VCaP (cell line): ENCODE measurements at regions not wholly inside any gene's neighbourhood (a gene's known extent, or its start where the extent isn't known, plus 50 kb on each side); places are given as distances from the start of the nearest gene placed in this dataset.
"Not testable (repeated sequence)": the region's sequence is repeated elsewhere in the genome, so short reads cannot be mapped to it uniquely, and the experiment has no call there.

ENCODE experiments used
- H3K27ac ChIP-seq: fragments of 450-650 bp; 2 replicates; pipeline ENCODE4 v1.5.1; 2017
- CTCF ChIP-seq: fragments of 450-650 bp; conservative IDR thresholded peaks from 2 replicates; pipeline ENCODE4 v1.5.1; 2017; ENCODE audit warnings: mild to moderate bottlenecking, moderate library complexity

DNA sequence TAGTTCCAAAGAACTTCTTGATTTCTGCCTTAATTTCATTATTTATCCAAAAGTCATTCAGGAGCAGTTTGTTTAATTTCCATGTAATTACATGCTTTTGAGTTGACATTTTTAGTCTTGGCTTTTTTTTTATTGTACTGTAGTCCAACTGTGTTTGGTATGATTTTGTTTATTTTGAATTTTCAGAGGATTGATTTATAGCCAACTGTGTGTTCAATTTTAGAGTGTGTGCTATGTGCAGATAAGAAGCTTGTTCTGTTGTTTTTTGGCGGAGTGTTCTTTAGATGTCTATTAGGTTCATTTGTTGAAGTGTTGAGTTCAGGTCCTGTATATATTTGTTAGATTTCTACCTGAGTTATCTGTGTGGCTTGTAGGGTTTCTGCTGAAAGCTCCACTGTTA is 533.6 kb downstream of the TRAM1L1 start:
- H3K27ac ChIP-seq = no peak overlapping the region
- no peak for TF ChIP-seq CTCF

- TF ChIP-seq CTCF = no peak
- H3K27ac ChIP-seq = no peak overlapping the region
Measured at GRCh38 chr4:116547632-116548031, 537.7 kb downstream of the TRAM1L1 start.

DNA sequence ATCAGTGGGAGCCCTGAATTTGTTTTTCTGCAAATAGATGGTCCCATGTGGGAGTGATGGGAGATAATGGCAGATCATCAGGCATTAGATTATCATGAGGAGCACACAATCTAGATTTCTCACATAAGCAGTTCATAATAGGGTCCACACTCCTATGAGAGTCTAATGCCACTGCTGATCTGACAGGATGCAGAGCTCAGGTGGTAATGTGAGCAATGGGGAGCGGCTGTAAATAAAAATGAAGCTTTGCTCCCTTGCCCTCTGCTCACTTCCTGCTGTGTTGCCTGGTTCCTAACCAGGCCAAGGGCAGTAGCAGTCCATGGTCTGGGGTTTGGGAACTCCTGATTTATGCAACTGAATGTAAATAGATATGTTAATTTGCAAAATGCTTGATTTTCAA is 538.6 kb downstream of the TRAM1L1 start:
- no peak for TF ChIP-seq CTCF
- no peak overlapping the region for H3K27ac ChIP-seq

GRCh38 chr4:116544946-116545345 is 540.4 kb downstream of the TRAM1L1 start:
- H3K27ac ChIP-seq = no peak overlapping the region
- no peak for TF ChIP-seq CTCF

DNA sequence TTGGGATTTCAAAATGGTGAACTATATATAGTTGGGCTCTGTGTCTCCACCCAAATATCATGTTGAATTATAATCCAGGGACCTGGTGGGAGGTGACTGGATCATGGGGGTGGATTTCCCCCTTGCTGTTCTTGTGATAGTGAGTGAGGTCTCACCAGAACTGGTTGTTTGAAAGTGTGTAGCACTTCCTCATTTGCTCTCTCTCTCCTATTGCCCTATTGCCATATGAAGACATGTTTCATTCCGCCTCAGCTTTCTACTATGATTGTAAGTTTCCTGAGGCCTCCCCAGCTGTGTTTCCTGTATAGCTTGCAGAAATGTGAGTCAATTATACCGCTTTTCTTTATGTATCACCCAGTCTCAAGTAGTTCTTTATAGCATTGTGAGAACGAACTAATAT is 545.6 kb downstream of the TRAM1L1 start:
- TF ChIP-seq CTCF = no peak
- no peak overlapping the region for H3K27ac ChIP-seq

DNA sequence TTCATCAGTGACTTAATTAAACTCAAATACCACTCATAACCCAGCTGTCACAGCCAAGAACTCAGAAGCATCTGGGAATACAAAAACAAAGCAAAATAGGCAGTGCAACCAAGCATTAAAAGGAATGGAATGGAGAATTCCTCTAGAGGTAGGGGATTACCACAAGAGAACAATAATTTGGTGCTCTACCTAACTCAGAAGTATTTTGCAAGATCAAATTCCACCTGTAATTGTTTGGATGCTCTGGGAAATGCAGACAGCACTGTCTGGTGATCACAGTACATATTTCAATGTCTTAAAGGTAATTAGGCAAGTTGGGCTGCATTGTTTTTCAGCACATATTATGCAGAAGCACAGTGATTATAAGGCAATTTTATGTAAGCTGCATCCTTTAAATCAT is 547.5 kb downstream of the TRAM1L1 start:
- H3K27ac ChIP-seq = no peak overlapping the region
- no peak for TF ChIP-seq CTCF

- not testable (repeated sequence) for H3K27ac ChIP-seq
Measured at GRCh38 chr4:116536024-116536423, 549.4 kb downstream of the TRAM1L1 start.

DNA sequence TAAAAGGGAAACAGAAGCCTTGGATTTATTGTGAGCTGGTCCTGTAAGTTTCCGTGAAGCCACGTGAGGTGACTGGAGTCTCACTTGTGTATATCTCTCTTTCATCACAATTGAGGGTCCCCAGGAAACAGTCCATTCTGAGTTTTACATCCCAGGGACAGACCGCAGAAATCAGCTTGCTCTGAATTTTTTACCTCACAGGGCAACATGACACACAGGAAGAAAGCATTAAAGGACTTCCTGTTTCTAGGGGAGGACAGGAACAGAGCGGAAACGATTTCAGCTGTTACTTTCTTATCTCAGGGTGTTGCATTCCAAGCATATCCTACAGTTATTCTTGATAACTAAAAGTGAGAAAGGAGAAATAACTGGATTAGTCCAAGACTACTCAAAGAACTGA is 553.5 kb downstream of the TRAM1L1 start:
- H3K27ac ChIP-seq = no peak overlapping the region
- no peak for TF ChIP-seq CTCF
